Lower leg skin (tissue), 3 donors: ENCODE measurements at regions not wholly inside any gene's neighbourhood (a gene's known extent, or its start where the extent isn't known, plus 50 kb on each side); places are given as distances from the start of the nearest gene placed in this dataset.
"Not testable (repeated sequence)": the region's sequence is repeated elsewhere in the genome, so short reads cannot be mapped to it uniquely, and the experiment has no call there.

ENCODE experiments used
- POLR2A ChIP-seq, 2 donors: fragments of 450-650 bp; IDR thresholded peaks; one replicate each; pipeline ENCODE4 v1.6.1; 2016 to 2017; ENCODE audit warnings: antibody characterized with exemption in 2 of 2, mild to moderate bottlenecking in 1 of 2, moderate library complexity in 1 of 2
- TF ChIP-seq, protein P1 (sequence below), 3 donors: fragments of 450-650 bp; IDR thresholded peaks; one replicate each; pipeline ENCODE4 v1.5.1; 2016; ENCODE audit warnings: antibody characterized with exemption in 3 of 3, mild to moderate bottlenecking in 3 of 3, moderate library complexity in 2 of 3

DNA sequence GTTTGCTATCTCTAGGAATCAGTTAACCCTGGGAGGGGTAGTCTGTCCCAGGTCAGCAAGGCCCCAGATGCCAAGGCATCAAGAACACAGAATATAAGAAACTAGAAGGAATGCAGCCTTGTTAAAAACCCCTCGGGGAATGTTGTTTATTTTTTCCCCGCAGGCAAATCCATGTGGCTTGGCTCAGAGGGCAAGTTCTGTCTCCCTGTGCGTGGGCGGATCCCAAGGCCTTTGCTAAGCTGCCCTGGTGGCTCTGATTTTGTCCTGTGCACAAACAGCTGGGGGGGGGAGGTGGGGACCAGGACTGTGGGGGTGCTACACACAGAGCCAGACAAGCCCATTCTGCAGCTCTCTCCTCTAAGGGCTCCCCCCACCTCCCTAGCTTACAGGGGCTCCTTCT lies 776.8 kb upstream of the TPTE start:
- TF ChIP-seq, protein P1, sequence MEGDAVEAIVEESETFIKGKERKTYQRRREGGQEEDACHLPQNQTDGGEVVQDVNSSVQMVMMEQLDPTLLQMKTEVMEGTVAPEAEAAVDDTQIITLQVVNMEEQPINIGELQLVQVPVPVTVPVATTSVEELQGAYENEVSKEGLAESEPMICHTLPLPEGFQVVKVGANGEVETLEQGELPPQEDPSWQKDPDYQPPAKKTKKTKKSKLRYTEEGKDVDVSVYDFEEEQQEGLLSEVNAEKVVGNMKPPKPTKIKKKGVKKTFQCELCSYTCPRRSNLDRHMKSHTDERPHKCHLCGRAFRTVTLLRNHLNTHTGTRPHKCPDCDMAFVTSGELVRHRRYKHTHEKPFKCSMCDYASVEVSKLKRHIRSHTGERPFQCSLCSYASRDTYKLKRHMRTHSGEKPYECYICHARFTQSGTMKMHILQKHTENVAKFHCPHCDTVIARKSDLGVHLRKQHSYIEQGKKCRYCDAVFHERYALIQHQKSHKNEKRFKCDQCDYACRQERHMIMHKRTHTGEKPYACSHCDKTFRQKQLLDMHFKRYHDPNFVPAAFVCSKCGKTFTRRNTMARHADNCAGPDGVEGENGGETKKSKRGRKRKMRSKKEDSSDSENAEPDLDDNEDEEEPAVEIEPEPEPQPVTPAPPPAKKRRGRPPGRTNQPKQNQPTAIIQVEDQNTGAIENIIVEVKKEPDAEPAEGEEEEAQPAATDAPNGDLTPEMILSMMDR (IDR thresholded peaks at IDR 0.05): not testable (repeated sequence)
- TF ChIP-seq POLR2A (IDR thresholded peaks at IDR 0.05): not testable (repeated sequence)
